ENCODE measurements at regions not wholly inside any gene's neighbourhood (a gene's known extent, or its start where the extent isn't known, plus 50 kb on each side); places are given as distances from the start of the nearest gene placed in this dataset.
A peak's percentile ranks its signal among the peaks of the same experiment; 100 is the strongest.

DNA sequence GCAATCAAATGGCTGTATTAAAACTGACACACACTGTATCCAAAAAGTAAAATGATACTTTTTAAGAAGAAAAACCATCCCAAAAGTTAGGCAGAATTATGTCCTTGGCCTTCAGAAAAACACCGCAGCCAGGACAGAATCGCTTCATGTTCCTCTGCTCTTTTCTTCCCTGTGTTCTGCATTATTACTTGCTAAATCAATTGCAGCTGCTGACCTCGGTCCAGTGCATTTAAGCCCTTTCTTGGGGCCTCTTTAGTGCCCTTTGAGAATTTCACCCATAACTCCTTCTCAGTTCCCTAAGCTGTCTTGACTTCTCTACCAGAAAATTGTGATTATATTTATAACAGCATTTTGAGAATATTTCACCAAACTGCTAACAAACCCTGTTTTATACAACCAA is 696.9 kb downstream of the PCDH7 start:
- no peak for DNase-seq (ENCODE audit: low read depth, low spot score)
- TF ChIP-seq, protein P1, sequence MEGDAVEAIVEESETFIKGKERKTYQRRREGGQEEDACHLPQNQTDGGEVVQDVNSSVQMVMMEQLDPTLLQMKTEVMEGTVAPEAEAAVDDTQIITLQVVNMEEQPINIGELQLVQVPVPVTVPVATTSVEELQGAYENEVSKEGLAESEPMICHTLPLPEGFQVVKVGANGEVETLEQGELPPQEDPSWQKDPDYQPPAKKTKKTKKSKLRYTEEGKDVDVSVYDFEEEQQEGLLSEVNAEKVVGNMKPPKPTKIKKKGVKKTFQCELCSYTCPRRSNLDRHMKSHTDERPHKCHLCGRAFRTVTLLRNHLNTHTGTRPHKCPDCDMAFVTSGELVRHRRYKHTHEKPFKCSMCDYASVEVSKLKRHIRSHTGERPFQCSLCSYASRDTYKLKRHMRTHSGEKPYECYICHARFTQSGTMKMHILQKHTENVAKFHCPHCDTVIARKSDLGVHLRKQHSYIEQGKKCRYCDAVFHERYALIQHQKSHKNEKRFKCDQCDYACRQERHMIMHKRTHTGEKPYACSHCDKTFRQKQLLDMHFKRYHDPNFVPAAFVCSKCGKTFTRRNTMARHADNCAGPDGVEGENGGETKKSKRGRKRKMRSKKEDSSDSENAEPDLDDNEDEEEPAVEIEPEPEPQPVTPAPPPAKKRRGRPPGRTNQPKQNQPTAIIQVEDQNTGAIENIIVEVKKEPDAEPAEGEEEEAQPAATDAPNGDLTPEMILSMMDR (IDR thresholded peaks at IDR 0.05; ENCODE audit: low read depth, low read length), result no peak
- no peak overlapping the region for H3K4me3 ChIP-seq (ENCODE audit: low read depth, low read length)
- in situ Hi-C loops (cut with HindIII; ENCODE audit: low sequenced_read_pairs), result no loop called here

DNA sequence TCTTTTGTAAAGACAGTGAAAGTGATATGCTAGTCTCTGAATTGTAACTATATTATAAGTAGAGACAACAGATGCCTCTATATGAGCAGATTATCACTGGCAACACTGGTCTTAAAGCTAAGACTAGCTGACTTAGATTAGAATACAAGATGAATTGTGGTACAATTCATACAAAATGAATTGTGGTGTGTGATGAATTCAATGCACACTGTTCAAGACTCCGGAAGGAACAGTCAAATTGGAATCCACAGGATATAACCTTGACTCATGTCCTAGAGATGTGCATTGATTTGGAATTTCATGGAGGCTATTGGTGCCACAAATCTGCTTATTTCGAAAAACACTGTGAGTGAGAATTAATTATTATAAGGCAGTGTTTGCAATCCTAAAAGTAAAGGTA is 701.8 kb downstream of the PCDH7 start:
- in situ Hi-C loops (cut with HindIII; ENCODE audit: low sequenced_read_pairs), result no loop called here
- TF ChIP-seq, protein P1 (IDR thresholded peaks at IDR 0.05; ENCODE audit: low read depth, low read length), result no peak
- H3K4me3 ChIP-seq (ENCODE audit: low read depth, low read length), result no peak overlapping the region
- DNase-seq (ENCODE audit: low read depth, low spot score), result no peak

DNA sequence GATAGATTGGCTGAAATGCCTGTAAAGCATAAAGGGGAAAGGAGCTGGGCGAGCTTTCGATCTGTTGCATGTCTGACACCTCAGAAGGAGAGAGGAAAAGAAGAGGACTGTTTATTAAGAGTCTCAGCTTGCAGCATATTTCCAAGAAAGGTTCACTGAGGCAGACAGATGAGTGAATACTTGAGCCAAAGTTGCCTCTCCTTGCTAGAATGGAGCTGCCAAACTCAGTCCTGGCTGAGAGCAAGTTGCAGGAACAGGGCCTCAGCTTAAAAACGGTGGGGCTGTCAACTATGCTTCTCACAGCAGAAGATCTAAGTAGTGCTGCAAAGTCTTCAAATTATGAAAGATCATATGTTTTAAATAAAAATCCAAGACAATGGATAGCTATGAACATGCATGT is 707.5 kb downstream of the PCDH7 start:
- no peak overlapping the region for H3K4me3 ChIP-seq (ENCODE audit: low read depth, low read length)
- in situ Hi-C loops (cut with HindIII; ENCODE audit: low sequenced_read_pairs), result no loop called here
- TF ChIP-seq, protein P1 (IDR thresholded peaks at IDR 0.05; ENCODE audit: low read depth, low read length), result no peak
- no peak for DNase-seq (ENCODE audit: low read depth, low spot score)

DNA sequence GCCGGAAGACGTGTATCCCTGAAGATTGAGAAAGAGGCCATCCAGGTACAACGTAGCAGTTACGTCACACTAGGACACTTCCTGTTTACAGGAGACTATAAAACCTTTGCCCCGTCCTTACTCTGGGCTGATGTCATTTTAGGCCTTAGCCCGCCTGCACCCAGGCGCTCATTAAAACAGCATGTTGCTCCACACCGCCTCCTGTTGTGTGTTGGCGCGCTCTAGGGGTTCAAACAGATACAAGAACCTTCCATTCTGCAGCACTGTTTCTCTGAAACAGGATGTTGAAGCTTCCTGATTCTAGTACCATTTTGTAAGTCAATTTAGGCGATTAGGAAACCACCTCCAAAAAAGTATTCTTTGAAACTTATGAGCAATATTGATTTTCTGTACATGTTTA is 722.1 kb downstream of the PCDH7 start:
- H3K4me3 ChIP-seq (ENCODE audit: low read depth, low read length), result no peak overlapping the region
- TF ChIP-seq, protein P1 (IDR thresholded peaks at IDR 0.05; ENCODE audit: low read depth, low read length), result no peak
- in situ Hi-C loops (cut with HindIII; ENCODE audit: low sequenced_read_pairs), result no loop called here
- no peak for DNase-seq (ENCODE audit: low read depth, low spot score)

DNA sequence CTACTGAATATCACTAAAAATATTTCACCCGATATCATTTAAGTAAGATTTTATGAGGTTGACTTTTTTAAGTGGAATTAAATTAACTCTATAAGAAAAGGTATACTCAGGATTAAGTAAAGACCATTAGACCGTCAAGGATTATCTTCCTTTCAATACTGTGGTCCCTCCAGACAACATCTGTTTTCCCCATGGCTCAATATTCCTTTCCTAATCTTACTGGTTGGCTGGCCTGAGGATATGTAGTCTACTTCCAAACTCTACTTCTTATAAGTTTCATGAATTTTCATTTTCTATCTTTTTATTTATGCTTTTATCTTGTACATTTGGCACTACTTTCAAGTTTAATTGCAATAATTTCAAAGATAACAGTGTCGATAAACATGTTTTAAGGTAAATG is 725.4 kb downstream of the PCDH7 start:
- DNase-seq (ENCODE audit: low read depth, low spot score), result no peak
- TF ChIP-seq, protein P1 (IDR thresholded peaks at IDR 0.05; ENCODE audit: low read depth, low read length), result no peak
- no peak overlapping the region for H3K4me3 ChIP-seq (ENCODE audit: low read depth, low read length)
- in situ Hi-C loops (cut with HindIII; ENCODE audit: low sequenced_read_pairs), result no loop called here

DNA sequence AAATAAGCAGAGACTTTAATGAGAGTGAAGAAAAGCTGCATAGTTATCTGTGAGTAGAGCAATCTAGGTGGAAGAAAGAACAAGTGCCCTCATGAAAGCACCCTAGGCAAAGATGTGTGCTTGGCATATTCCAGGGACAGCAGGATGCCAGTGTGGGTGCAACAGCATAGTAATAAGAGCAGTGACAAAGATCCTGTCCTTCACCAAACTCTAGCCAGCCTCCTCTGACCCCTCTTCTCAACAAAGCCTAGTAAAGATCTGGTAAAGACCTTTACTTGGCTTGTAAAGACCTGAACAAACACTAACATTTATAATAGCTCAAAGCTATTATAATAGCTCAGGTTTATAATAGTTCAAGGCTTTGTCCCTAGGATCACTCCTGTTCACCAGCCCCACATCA is 735.4 kb downstream of the PCDH7 start:
- no peak overlapping the region for H3K4me3 ChIP-seq (ENCODE audit: low read depth, low read length)
- in situ Hi-C loops (cut with HindIII; ENCODE audit: low sequenced_read_pairs), result no loop called here
- TF ChIP-seq, protein P1 (IDR thresholded peaks at IDR 0.05; ENCODE audit: low read depth, low read length), result no peak
- no peak for DNase-seq (ENCODE audit: low read depth, low spot score)

DNA sequence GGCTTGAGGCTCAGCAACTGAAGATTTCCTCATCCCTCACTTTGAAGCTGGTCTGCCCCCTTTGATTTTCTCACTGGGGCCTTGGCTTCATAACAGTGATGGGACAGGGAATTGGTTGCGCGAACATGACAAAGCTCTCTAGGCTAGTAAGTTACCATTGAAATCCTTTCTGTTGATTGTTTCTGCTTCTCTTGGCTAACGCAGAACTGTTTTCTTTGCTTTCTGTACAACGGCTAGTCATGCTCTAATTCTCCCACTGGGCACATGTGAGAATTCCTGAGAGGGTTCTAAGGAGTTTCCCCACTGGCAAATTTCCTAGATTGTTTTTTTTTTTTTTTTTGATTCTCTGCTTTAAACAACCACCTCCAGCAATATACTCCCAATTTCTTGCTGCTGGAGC is 738.6 kb downstream of the PCDH7 start:
- H3K4me3 ChIP-seq (ENCODE audit: low read depth, low read length), result no peak overlapping the region
- in situ Hi-C loops (cut with HindIII; ENCODE audit: low sequenced_read_pairs), result no loop called here
- TF ChIP-seq, protein P1 (IDR thresholded peaks at IDR 0.05; ENCODE audit: low read depth, low read length), result no peak
- peak; percentile 66 for DNase-seq (ENCODE audit: low read depth, low spot score)

All from astrocyte of the spinal cord (primary cell).